OCI-LY1 (cell line): ENCODE measurements at regions not wholly inside any gene's neighbourhood (a gene's known extent, or its start where the extent isn't known, plus 50 kb on each side); places are given as distances from the start of the nearest gene placed in this dataset.

ENCODE experiments used
- H2AFZ ChIP-seq: fragments of 200-600 bp; sonication (generic), shearing (Covaris generic); 2 replicates; pipeline ENCODE4 v1.6.0; 2014; ENCODE audit warnings: antibody characterized with exemption, mild to moderate bottlenecking, low read length
- H3F3A ChIP-seq: fragments of 200-600 bp; sonication (generic), shearing (Covaris generic); 2 replicates; pipeline ENCODE4 v1.6.0; 2014; ENCODE audit warnings: mild to moderate bottlenecking, antibody characterized with exemption, low read length, moderate library complexity; ENCODE audit not compliant: insufficient read depth
- H3K27ac ChIP-seq: fragments of 200-600 bp; sonication (generic); 2 replicates; pipeline ENCODE4 v1.5.1; 2014; ENCODE audit warnings: low read length, mixed run types, mild to moderate bottlenecking, low read depth; ENCODE audit not compliant: poor library complexity, severe bottlenecking
- H3K27me3 ChIP-seq: fragments of 200-600 bp; sonication (generic); 2 replicates; pipeline ENCODE4 v1.6.0; 2014; ENCODE audit warnings: antibody characterized with exemption, mild to moderate bottlenecking, low read length, moderate library complexity; ENCODE audit not compliant: insufficient read depth
- H3K36me3 ChIP-seq: fragments of 200-600 bp; sonication (generic); 2 replicates; pipeline ENCODE4 v1.6.1; 2014; ENCODE audit warnings: mild to moderate bottlenecking, antibody characterized with exemption, low read length, moderate library complexity, mixed read lengths; ENCODE audit not compliant: insufficient read depth
- H3K4me1 ChIP-seq: fragments of 200-600 bp; sonication (generic); 2 replicates; pipeline ENCODE4 v1.5.1; 2014; ENCODE audit warnings: mild to moderate bottlenecking, low read length, moderate library complexity; ENCODE audit not compliant: insufficient read depth, severe bottlenecking
- H3K4me2 ChIP-seq: fragments of 200-600 bp; sonication (generic), shearing (Covaris generic); 2 replicates; pipeline ENCODE4 v1.6.1; 2014; ENCODE audit warnings: low read length
- H3K4me3 ChIP-seq: fragments of 200-600 bp; sonication (generic); 2 replicates; pipeline ENCODE4 v1.5.1; 2014; ENCODE audit warnings: low read length, low read depth, mild to moderate bottlenecking, mixed read lengths; ENCODE audit not compliant: poor library complexity, severe bottlenecking
- H3K79me2 ChIP-seq: fragments of 200-600 bp; shearing (Covaris generic); 2 replicates; pipeline ENCODE4 v1.6.1; 2016; ENCODE audit warnings: mixed run types, low read length, mixed read lengths; ENCODE audit not compliant: insufficient read depth
- H3K9ac ChIP-seq: fragments of 200-600 bp; sonication (generic), shearing (Covaris generic); 2 replicates; pipeline ENCODE4 v1.6.1; 2014; ENCODE audit warnings: mild to moderate bottlenecking, low read length, mixed read lengths
- H3K9me2 ChIP-seq: fragments of 200-600 bp; sonication (generic), shearing (Covaris generic); 2 replicates; pipeline ENCODE4 v1.6.1; 2014; ENCODE audit warnings: low read depth, mild to moderate bottlenecking, low read length, mixed read lengths
- H3K9me3 ChIP-seq: fragments of 200-600 bp; shearing (Covaris generic); 2 replicates; pipeline ENCODE4 v1.6.1; 2014; ENCODE audit warnings: low read length, mixed read lengths
- H4K20me1 ChIP-seq: fragments of 200-600 bp; sonication (generic), shearing (Covaris generic); 2 replicates; pipeline ENCODE4 v1.6.0; 2016; ENCODE audit warnings: mild to moderate bottlenecking, low read length; ENCODE audit not compliant: insufficient read depth
- CTCF ChIP-seq: fragments of 200-600 bp; sonication (generic), shearing (Covaris generic); IDR thresholded peaks from 2 replicates; pipeline ENCODE4 v1.5.1; 2017; ENCODE audit warnings: mild to moderate bottlenecking, antibody characterized with exemption, low read length, moderate library complexity, mixed read lengths
- EZH2 ChIP-seq: fragments of 200-600 bp; sonication (generic), shearing (Covaris generic); IDR thresholded peaks from 2 replicates; pipeline ENCODE4 v1.8.0; 2017; ENCODE audit warnings: borderline replicate concordance, mixed run types, mild to moderate bottlenecking, antibody characterized with exemption, low read length, moderate library complexity, mixed read lengths

DNA sequence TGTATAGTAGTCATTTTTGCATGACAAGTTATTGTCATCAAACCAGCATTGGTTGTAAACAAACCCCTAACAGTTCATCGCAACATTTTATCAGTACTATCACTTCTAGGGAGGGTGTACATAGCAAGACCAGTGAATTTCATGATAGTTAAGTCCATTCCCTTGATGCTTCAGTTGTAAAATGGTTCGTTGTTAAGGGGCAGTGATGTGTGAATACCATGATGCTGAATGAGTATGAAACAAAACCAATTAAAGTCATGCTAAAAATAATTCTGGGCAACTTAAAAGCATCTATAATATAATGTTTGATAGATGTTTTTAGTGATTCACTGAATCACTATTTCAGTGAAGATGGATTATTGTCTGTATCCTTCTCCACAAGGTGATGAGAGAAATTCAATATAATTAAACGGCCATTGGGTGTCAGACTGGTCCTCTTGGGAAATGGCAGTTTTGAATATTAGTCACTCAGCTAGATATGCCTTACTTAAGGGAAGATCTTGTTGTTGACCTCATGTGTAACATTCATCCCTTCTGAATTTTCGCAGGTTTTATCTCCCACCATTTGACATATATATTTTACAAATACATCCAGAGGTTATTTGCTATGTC, 742.2 kb upstream of the TMPRSS15 start:
- no peaks in the 10 kb centered on the region for H3K4me1 ChIP-seq
- H3K4me3 ChIP-seq, result no peak overlapping the region
- no peak overlapping the region for H3K4me2 ChIP-seq
- H3K9ac ChIP-seq, result no peak overlapping the region
- no peak overlapping the region for H3K27ac ChIP-seq
- no peaks in the 10 kb centered on the region for H3F3A ChIP-seq
- no peaks in the 10 kb centered on the region for H3K9me3 ChIP-seq
- H2AFZ ChIP-seq, result no peak overlapping the region
- H3K9me2 ChIP-seq, result no peaks in the 10 kb centered on the region
- no peaks in the 10 kb centered on the region for H4K20me1 ChIP-seq
- no peaks in the 10 kb centered on the region for H3K27me3 ChIP-seq
- H3K36me3 ChIP-seq, result no peaks in the 10 kb centered on the region
- no peaks in the 10 kb centered on the region for H3K79me2 ChIP-seq
- no peak for TF ChIP-seq EZH2
- TF ChIP-seq CTCF, result no peak

GRCh38 chr21:19148056-19148455, 744.5 kb upstream of the TMPRSS15 start:
- H3K9me3 ChIP-seq, result no peaks in the 10 kb centered on the region
- TF ChIP-seq CTCF (no peak), EZH2 (no peak)
- H3K9me2 ChIP-seq, result no peaks in the 10 kb centered on the region
- H3K4me1 ChIP-seq, result no peaks in the 10 kb centered on the region
- H3K27me3 ChIP-seq, result no peaks in the 10 kb centered on the region
- H3K79me2 ChIP-seq, result no peaks in the 10 kb centered on the region
- H3K4me3 ChIP-seq, result no peak overlapping the region
- H3F3A ChIP-seq, result no peaks in the 10 kb centered on the region
- H3K36me3 ChIP-seq, result no peaks in the 10 kb centered on the region
- H3K9ac ChIP-seq, result no peak overlapping the region
- H2AFZ ChIP-seq, result no peak overlapping the region
- no peak overlapping the region for H3K27ac ChIP-seq
- H3K4me2 ChIP-seq, result no peak overlapping the region
- H4K20me1 ChIP-seq, result no peaks in the 10 kb centered on the region

- Histone ChIP-seq H3K9me3 (no peaks in the 10 kb centered on the region), H3K4me2 (no peak overlapping the region), H3K9me2 (no peaks in the 10 kb centered on the region), H4K20me1 (no peaks in the 10 kb centered on the region), H3K79me2 (no peaks in the 10 kb centered on the region), H3K9ac (no peak overlapping the region), H3K27me3 (no peaks in the 10 kb centered on the region), H3K4me3 (no peak overlapping the region), H3K36me3 (no peaks in the 10 kb centered on the region), H2AFZ (no peak overlapping the region), H3K4me1 (no peaks in the 10 kb centered on the region), H3F3A (no peaks in the 10 kb centered on the region), H3K27ac (no peak overlapping the region)
- TF ChIP-seq CTCF (no peak), EZH2 (no peak)
Observed at GRCh38 chr21:19171585-19171984, 768.0 kb upstream of the TMPRSS15 start.
